ENCODE measurements at regions not wholly inside any gene's neighbourhood (a gene's known extent, or its start where the extent isn't known, plus 50 kb on each side); places are given as distances from the start of the nearest gene placed in this dataset.

DNA sequence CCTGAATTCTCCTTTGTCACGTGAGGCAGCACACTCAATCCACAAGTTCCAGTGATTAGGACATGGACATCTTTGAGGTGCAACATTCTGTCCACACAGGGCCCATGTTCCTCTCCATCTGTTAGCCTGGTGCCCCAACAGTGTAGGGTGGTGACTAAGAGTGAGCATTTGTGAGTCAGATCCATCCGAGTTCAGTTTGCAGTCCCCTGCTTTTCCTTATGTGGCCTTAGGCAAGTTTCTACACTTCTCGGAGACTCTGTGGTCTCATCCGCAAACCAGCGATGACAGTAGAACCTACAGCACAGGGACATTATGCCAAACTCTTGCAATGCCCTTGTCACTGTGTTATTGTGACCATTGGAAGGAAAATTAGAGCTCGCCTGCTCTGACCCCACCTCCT, 178.7 kb upstream of the CDH4 start:
- TF ChIP-seq, protein P1, sequence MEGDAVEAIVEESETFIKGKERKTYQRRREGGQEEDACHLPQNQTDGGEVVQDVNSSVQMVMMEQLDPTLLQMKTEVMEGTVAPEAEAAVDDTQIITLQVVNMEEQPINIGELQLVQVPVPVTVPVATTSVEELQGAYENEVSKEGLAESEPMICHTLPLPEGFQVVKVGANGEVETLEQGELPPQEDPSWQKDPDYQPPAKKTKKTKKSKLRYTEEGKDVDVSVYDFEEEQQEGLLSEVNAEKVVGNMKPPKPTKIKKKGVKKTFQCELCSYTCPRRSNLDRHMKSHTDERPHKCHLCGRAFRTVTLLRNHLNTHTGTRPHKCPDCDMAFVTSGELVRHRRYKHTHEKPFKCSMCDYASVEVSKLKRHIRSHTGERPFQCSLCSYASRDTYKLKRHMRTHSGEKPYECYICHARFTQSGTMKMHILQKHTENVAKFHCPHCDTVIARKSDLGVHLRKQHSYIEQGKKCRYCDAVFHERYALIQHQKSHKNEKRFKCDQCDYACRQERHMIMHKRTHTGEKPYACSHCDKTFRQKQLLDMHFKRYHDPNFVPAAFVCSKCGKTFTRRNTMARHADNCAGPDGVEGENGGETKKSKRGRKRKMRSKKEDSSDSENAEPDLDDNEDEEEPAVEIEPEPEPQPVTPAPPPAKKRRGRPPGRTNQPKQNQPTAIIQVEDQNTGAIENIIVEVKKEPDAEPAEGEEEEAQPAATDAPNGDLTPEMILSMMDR (IDR thresholded peaks at IDR 0.05) = no peak
- TF ChIP-seq EZH2 (IDR thresholded peaks at IDR 0.05) = no peak
